Lung (tissue), 11 donors: ENCODE measurements at regions not wholly inside any gene's neighbourhood (a gene's known extent, or its start where the extent isn't known, plus 50 kb on each side); places are given as distances from the start of the nearest gene placed in this dataset.

ENCODE experiments used
- ATAC-seq: fragments of 200-7000 bp; cut with Tn5 transposase; one replicate; pipeline ENCODE4 v1.9.1; 2020; ENCODE audit warnings: moderate number of reproducible peaks; ENCODE audit not compliant: insufficient read depth, low FRiP score
- DNase-seq, 3 donors: peaks; one replicate each; pipeline ENCODE4 v3.0.0-alpha.2; 2013 to 2017
- H3K27ac ChIP-seq, 2 donors: one replicate each; pipeline ENCODE4 v1.5.1; 2013; ENCODE audit warnings: mild to moderate bottlenecking in 2 of 2, moderate library complexity in 2 of 2, control low read depth in 1 of 2, inconsistent platforms in 1 of 2, low read depth in 1 of 2, low read length in 1 of 2
- H3K27me3 ChIP-seq, 3 donors: one replicate each; pipeline ENCODE4 v1.5.1; 2013; ENCODE audit warnings: low read length in 2 of 3; ENCODE audit not compliant: control insufficient read depth in 3 of 3, insufficient read depth in 3 of 3
- H3K36me3 ChIP-seq, 4 donors: one replicate each; pipeline ENCODE4 v1.5.1; 2013; ENCODE audit warnings: low read length in 4 of 4, mild to moderate bottlenecking in 1 of 4, moderate library complexity in 1 of 4; ENCODE audit not compliant: control insufficient read depth in 4 of 4, insufficient read depth in 4 of 4
- H3K4me1 ChIP-seq, 5 donors: one replicate each; pipeline ENCODE4 v1.5.1; 2013; ENCODE audit warnings: low read length in 5 of 5, mild to moderate bottlenecking in 2 of 5, moderate library complexity in 1 of 5; ENCODE audit not compliant: control insufficient read depth in 5 of 5, insufficient read depth in 5 of 5
- H3K4me3 ChIP-seq: one replicate; pipeline ENCODE4 v1.5.1; 2013; ENCODE audit warnings: mild to moderate bottlenecking, control low read depth, moderate library complexity
- H3K9ac ChIP-seq, 2 donors: one replicate each; pipeline ENCODE4 v1.5.1; 2013; ENCODE audit warnings: low read length in 2 of 2, control low read depth in 1 of 2; ENCODE audit not compliant: insufficient read depth in 1 of 2
- H3K9me3 ChIP-seq, 4 donors: one replicate each; pipeline ENCODE4 v1.5.1; 2013; ENCODE audit warnings: low read length in 3 of 4, mild to moderate bottlenecking in 1 of 4, moderate library complexity in 1 of 4; ENCODE audit not compliant: control insufficient read depth in 4 of 4, insufficient read depth in 3 of 4
- WGBS, 2 donors: extraction: QIAGEN DNeasy Blood & Tissue Kit; methylation state at CpG; one replicate each; pipeline ENCODE4 v1.1.7; 2013; 5-methylcytosine and 5-hydroxymethylcytosine counted together
- TF ChIP-seq, protein P1 (sequence below): IDR thresholded peaks from 2 replicates; pipeline ENCODE4 v1.5.1; 2012; ENCODE audit warnings: mild to moderate bottlenecking; ENCODE audit errors: control extremely low read depth, extremely low read depth
- donor health status: control.
- donor health status: control.
- donor health status: Bipolar disorder and iron deficiency.
- donor health status: healthy.
- donor health status: DM: yes; HTN: yes; CAD: no.

DNA sequence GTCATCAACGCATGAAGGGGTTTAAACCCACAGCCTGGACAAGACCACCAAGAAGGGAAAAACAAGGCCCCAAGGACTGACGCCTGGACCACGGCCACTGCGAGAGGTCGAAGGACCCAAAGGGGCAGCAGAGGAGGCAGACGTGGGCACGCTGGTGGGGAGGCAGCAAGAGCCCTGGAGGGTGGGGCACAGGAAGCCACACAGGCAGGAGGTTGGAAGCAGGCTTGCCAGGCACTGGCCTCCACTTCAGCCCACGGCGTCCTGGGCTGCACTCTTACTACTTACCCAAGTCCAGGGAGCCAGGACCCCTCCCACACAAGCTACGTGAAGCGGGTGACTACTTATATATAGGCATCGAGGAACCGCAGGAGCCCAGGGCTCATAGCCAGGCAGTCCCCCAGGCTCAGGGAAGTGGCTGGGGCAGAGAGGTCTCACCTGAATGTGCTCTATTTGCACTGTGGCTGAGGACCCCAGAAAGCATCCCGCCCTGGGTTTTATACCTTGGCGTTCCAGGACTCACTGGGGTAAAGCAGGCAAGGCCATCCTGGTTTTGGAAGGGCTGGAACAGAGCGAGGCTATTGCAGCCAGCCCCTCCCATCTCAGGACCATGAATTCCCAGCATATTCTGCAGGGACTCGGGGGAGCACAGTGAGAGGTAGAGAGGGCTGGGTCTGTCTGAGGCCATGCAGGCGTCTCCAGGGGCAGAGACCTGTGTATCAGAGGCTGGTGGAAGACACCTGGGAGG lies 113.8 kb upstream of the AFDN start:
- H3K4me3 ChIP-seq, result no peak overlapping the region
- H3K9ac ChIP-seq, result no peak overlapping the region
- H3K9me3 ChIP-seq, result no peaks in the 10 kb centered on the region
- no peaks in the 10 kb centered on the region for H3K36me3 ChIP-seq
- peaks cover 0 to 4% (median 0%) of the 10 kb centered on the region in 3 donors for H3K27me3 ChIP-seq
- peaks cover 0 to under 1% (median 0%) of the 10 kb centered on the region in 5 donors for H3K4me1 ChIP-seq
- WGBS, 2 donors, result 84 to 88% methylated on average over 17 to 18 of the region's 18 CpGs
- no peak overlapping the region for H3K27ac ChIP-seq
- no peak for DNase-seq
- TF ChIP-seq, protein P1, sequence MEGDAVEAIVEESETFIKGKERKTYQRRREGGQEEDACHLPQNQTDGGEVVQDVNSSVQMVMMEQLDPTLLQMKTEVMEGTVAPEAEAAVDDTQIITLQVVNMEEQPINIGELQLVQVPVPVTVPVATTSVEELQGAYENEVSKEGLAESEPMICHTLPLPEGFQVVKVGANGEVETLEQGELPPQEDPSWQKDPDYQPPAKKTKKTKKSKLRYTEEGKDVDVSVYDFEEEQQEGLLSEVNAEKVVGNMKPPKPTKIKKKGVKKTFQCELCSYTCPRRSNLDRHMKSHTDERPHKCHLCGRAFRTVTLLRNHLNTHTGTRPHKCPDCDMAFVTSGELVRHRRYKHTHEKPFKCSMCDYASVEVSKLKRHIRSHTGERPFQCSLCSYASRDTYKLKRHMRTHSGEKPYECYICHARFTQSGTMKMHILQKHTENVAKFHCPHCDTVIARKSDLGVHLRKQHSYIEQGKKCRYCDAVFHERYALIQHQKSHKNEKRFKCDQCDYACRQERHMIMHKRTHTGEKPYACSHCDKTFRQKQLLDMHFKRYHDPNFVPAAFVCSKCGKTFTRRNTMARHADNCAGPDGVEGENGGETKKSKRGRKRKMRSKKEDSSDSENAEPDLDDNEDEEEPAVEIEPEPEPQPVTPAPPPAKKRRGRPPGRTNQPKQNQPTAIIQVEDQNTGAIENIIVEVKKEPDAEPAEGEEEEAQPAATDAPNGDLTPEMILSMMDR, result no peak
- ATAC-seq, result no peak

DNA sequence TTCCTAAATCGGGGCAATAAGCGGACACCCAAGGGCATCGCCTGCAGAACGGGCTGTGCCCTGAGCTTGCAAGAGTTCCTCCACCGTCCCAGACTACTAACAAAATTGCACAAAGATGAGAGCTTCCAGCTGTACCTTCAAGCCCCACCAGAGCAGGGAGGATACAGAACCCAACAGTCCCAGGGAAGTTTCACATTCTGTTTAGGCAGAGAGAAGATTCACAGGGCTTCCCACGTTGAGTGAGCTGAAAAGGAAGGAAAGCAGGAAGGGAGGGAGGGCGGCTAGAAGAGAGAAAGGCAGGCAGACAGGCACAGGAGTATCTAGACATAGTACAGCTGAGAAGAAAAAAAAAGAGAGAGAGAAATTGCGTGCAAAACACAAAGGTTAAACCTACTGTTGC lies 112.6 kb upstream of the AFDN start:
- ATAC-seq (no peak), DNase-seq (peak in 2 of 3 donors; percentile 37 to 44)
- no peaks in the 10 kb centered on the region for H3K9me3 ChIP-seq
- 43 to 45% methylated on average over 8 of the region's 8 CpGs for WGBS, 2 donors
- peaks cover 0 to 4% (median 0%) of the 10 kb centered on the region in 3 donors for H3K27me3 ChIP-seq
- no peak overlapping the region for H3K9ac ChIP-seq
- no peaks in the 10 kb centered on the region for H3K4me1 ChIP-seq
- H3K27ac ChIP-seq, result no peak overlapping the region
- TF ChIP-seq, protein P1, result no peak
- H3K36me3 ChIP-seq, result no peaks in the 10 kb centered on the region
- no peak overlapping the region for H3K4me3 ChIP-seq

DNA sequence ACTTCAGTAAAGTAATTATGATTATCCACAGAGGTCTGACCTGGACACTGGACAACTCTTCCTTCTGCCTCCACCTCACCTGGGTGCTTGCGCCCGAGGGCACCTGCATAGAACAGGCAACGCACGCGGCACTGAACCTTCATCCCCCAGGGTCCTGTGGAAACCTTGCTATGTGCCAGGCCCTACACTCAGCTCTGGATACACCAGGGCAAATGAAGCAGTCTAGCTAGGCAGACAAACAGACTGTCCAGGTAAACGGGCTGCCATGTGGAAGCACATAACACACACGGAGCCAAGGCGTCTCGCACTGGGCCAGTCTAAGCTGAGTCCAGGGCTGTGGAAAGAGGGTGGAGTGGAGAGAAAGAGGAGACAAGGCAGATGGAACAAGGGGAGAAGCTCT lies 109.3 kb upstream of the AFDN start:
- 95 to 97% methylated on average over 9 of the region's 9 CpGs for WGBS, 2 donors

More for the DNA sequence above, 109.3 kb upstream of the AFDN start:
- H3K27me3 ChIP-seq, result peaks cover 0 to 4% (median 0%) of the 10 kb centered on the region in 3 donors
- H3K9me3 ChIP-seq, result no peaks in the 10 kb centered on the region
- TF ChIP-seq, protein P1, result no peak
- DNase-seq (no peak), ATAC-seq (no peak)
- no peak overlapping the region for H3K27ac ChIP-seq
- no peaks in the 10 kb centered on the region for H3K4me1 ChIP-seq
- no peak overlapping the region for H3K9ac ChIP-seq
- H3K4me3 ChIP-seq, result no peak overlapping the region
- H3K36me3 ChIP-seq, result no peaks in the 10 kb centered on the region
